AG04449 (cell line): ENCODE measurements at regions not wholly inside any gene's neighbourhood (a gene's known extent, or its start where the extent isn't known, plus 50 kb on each side); places are given as distances from the start of the nearest gene placed in this dataset.

Experiments
- CTCF ChIA-PET: fragments of 350-600 bp; formaldehyde crosslinking; extraction: SDS; loops from one replicate; lab custom pipeline; 2021; ENCODE audit warnings: antibody characterized with exemption; lab: Yijun Ruan, JAX
- POLR2A ChIA-PET: fragments of 400-600, 350-600 bp; formaldehyde crosslinking; extraction: SDS; loops from one replicate; lab custom pipeline; 2020; ENCODE audit warnings: antibody characterized with exemption, inconsistent platforms; lab: Yijun Ruan, JAX
- DNase-seq: peaks from one replicate; pipeline ENCODE4 v3.0.0-alpha.2; 2010; ENCODE audit warnings: low read depth, low spot score
- H3K4me3 ChIP-seq: 2 replicates; pipeline ENCODE4 v1.5.1; 2011; ENCODE audit warnings: low read depth, mild to moderate bottlenecking, control low read depth, low read length
- CTCF ChIP-seq: IDR thresholded peaks from one replicate; pipeline ENCODE4 v1.5.1; 2011; ENCODE audit warnings: mild to moderate bottlenecking, moderate library complexity, low read length, control low read depth, inconsistent platforms; ENCODE audit not compliant: insufficient read depth; ENCODE audit errors: missing control alignments

GRCh38 chr7:41182782-41183181 lies 520.1 kb downstream of the INHBA start:
- no peak for TF ChIP-seq CTCF
- ChIA-PET POLR2A (no interaction called here), CTCF (no interaction called here)
- no peak overlapping the region for H3K4me3 ChIP-seq
- no peak for DNase-seq

GRCh38 chr7:41175435-41175834 lies 527.5 kb downstream of the INHBA start:
- POLR2A ChIA-PET, result no interaction called here
- TF ChIP-seq CTCF, result no peak
- CTCF ChIA-PET, result interaction anchor here (0.9 kb wide), 1 partner anchor 12 kb away, joined by 3 read pairs; no protein-coding TSS in a partner anchor

GRCh38 chr7:41174521-41174920 lies 528.4 kb downstream of the INHBA start:
- TF ChIP-seq CTCF, result no peak
- H3K4me3 ChIP-seq, result no peak overlapping the region
- no peak for DNase-seq
- CTCF ChIA-PET, result interaction anchor here (0.9 kb wide), 1 partner anchor 11 kb away, joined by 3 read pairs; no protein-coding TSS in a partner anchor
- POLR2A ChIA-PET, result no interaction called here

More at GRCh38 chr7:41175435-41175834, 527.5 kb downstream of the INHBA start:
- DNase-seq, result no peak
- no peak overlapping the region for H3K4me3 ChIP-seq

GRCh38 chr7:41170466-41170865 lies 532.4 kb downstream of the INHBA start:
- ChIA-PET POLR2A (no interaction called here), CTCF (no interaction called here)
- DNase-seq, result no peak
- TF ChIP-seq CTCF, result no peak
- H3K4me3 ChIP-seq, result no peak overlapping the region

- TF ChIP-seq CTCF, result no peak
- no peak for DNase-seq
- POLR2A ChIA-PET, result no interaction called here
- no peak overlapping the region for H3K4me3 ChIP-seq
- CTCF ChIA-PET, result no interaction called here
Observed at GRCh38 chr7:41169317-41169716, 533.6 kb downstream of the INHBA start.

GRCh38 chr7:41167836-41168235 lies 535.1 kb downstream of the INHBA start:
- POLR2A ChIA-PET, result no interaction called here

More at GRCh38 chr7:41167836-41168235, 535.1 kb downstream of the INHBA start:
- no peak for TF ChIP-seq CTCF
- DNase-seq, result no peak
- CTCF ChIA-PET, result no interaction called here
- no peak overlapping the region for H3K4me3 ChIP-seq
